ENCODE measurements at regions not wholly inside any gene's neighbourhood (a gene's known extent, or its start where the extent isn't known, plus 50 kb on each side); places are given as distances from the start of the nearest gene placed in this dataset.
A peak's percentile ranks its signal among the peaks of the same experiment; 100 is the strongest.

DNA sequence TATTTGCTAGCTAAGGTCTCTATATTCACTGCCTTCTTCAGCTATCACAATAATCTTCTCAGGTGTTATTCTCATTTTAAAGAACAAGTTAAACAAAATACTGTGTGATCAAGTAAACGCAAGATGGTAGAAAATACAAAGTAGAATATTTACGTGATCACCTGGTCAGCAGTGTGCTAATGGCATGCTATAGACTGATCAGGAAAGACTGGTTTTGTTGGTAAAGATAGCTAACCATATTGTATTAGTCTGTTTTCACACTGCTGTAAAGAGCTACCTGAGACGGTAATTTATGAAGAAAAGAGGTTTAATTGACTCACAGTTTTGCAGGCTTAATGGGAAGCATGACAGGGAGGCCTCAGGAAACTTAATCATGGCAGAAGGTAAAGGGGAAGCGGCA lies 50.4 kb downstream of the ZBTB38 start:
- Histone ChIP-seq H3K9ac (ENCODE audit: low read depth in 1 of 3, low read length in 3 of 3) (no peak overlapping the region), H3K9me3 (ENCODE audit: control insufficient read depth in 3 of 3, low read length in 3 of 3) (no peaks in the 10 kb centered on the region), H3K27ac (ENCODE audit: low read depth, low read length) (no peak overlapping the region), H3K36me3 (ENCODE audit: control insufficient read depth in 3 of 3, insufficient read depth in 3 of 3, low read length in 3 of 3) (peaks cover 12 to 21% (median 19%) of the 10 kb centered on the region in 3 donors), H3K4me3 (ENCODE audit: low read length in 3 of 3) (no peak overlapping the region), H3K27me3 (ENCODE audit: control insufficient read depth in 3 of 3, insufficient read depth in 3 of 3, low read length in 3 of 3) (no peaks in the 10 kb centered on the region), H3K4me1 (ENCODE audit: control insufficient read depth in 3 of 3, insufficient read depth in 3 of 3, low read length in 3 of 3) (peaks cover 19 to 25% (median 22%) of the 10 kb centered on the region in 3 donors)

GRCh38 chr3:141419946-141420345 lies 51.6 kb downstream of the ZBTB38 start:
- peak overlapping the region; percentile 6 for H3K27ac ChIP-seq (ENCODE audit: low read depth, low read length)
- H3K27me3 ChIP-seq (ENCODE audit: control insufficient read depth in 3 of 3, insufficient read depth in 3 of 3, low read length in 3 of 3), result no peaks in the 10 kb centered on the region
- no peak overlapping the region for H3K4me3 ChIP-seq (ENCODE audit: low read length in 3 of 3)
- H3K4me1 ChIP-seq (ENCODE audit: control insufficient read depth in 3 of 3, insufficient read depth in 3 of 3, low read length in 3 of 3), result peaks cover 13 to 18% (median 13%) of the 10 kb centered on the region in 3 donors
- H3K36me3 ChIP-seq (ENCODE audit: control insufficient read depth in 3 of 3, insufficient read depth in 3 of 3, low read length in 3 of 3), result peaks cover 6 to 13% (median 10%) of the 10 kb centered on the region in 3 donors
- H3K9me3 ChIP-seq (ENCODE audit: control insufficient read depth in 3 of 3, low read length in 3 of 3), result no peaks in the 10 kb centered on the region
- no peak overlapping the region for H3K9ac ChIP-seq (ENCODE audit: low read depth in 1 of 3, low read length in 3 of 3)

DNA sequence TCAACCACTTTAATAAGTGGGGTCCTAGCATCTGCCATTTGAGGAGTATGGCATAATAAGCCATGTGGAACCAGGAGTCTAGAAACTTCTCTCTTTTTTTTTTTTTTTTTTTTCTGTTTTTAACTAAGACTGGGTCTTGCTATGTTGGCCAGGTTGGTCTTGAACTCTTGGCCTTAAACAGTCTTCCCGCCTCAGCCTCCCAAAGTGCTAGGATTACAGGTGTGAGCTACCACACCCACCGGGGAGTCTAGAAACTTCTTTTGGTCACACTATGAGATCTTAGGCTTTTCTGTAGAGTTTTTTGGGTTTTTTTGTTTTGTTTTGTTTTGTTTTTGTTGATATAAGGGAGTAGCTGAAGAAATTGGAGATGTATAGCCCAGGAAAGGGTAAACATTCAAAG lies 52.9 kb downstream of the ZBTB38 start:
- Histone ChIP-seq H3K9ac (ENCODE audit: low read depth in 1 of 3, low read length in 3 of 3) (no peak overlapping the region), H3K9me3 (ENCODE audit: control insufficient read depth in 3 of 3, low read length in 3 of 3) (no peaks in the 10 kb centered on the region), H3K36me3 (ENCODE audit: control insufficient read depth in 3 of 3, insufficient read depth in 3 of 3, low read length in 3 of 3) (peaks cover 5 to 7% (median 5%) of the 10 kb centered on the region in 3 donors), H3K27me3 (ENCODE audit: control insufficient read depth in 3 of 3, insufficient read depth in 3 of 3, low read length in 3 of 3) (no peaks in the 10 kb centered on the region), H3K27ac (ENCODE audit: low read depth, low read length) (no peak overlapping the region), H3K4me3 (ENCODE audit: low read length in 3 of 3) (no peak overlapping the region), H3K4me1 (ENCODE audit: control insufficient read depth in 3 of 3, insufficient read depth in 3 of 3, low read length in 3 of 3) (peaks cover 20 to 25% (median 21%) of the 10 kb centered on the region in 3 donors)

GRCh38 chr3:141421639-141422319 lies 53.5 kb downstream of the ZBTB38 start:
- H3K27ac ChIP-seq (ENCODE audit: low read depth, low read length), result no peak overlapping the region
- no peaks in the 10 kb centered on the region for H3K9me3 ChIP-seq (ENCODE audit: control insufficient read depth in 3 of 3, low read length in 3 of 3)
- H3K36me3 ChIP-seq (ENCODE audit: control insufficient read depth in 3 of 3, insufficient read depth in 3 of 3, low read length in 3 of 3), result peaks cover 3 to 5% (median 5%) of the 10 kb centered on the region in 3 donors
- H3K9ac ChIP-seq (ENCODE audit: low read depth in 1 of 3, low read length in 3 of 3), result no peak overlapping the region
- H3K27me3 ChIP-seq (ENCODE audit: control insufficient read depth in 3 of 3, insufficient read depth in 3 of 3, low read length in 3 of 3), result no peaks in the 10 kb centered on the region
- peaks cover 25 to 26% (median 26%) of the 10 kb centered on the region in 3 donors for H3K4me1 ChIP-seq (ENCODE audit: control insufficient read depth in 3 of 3, insufficient read depth in 3 of 3, low read length in 3 of 3)
- H3K4me3 ChIP-seq (ENCODE audit: low read length in 3 of 3), result no peak overlapping the region

DNA sequence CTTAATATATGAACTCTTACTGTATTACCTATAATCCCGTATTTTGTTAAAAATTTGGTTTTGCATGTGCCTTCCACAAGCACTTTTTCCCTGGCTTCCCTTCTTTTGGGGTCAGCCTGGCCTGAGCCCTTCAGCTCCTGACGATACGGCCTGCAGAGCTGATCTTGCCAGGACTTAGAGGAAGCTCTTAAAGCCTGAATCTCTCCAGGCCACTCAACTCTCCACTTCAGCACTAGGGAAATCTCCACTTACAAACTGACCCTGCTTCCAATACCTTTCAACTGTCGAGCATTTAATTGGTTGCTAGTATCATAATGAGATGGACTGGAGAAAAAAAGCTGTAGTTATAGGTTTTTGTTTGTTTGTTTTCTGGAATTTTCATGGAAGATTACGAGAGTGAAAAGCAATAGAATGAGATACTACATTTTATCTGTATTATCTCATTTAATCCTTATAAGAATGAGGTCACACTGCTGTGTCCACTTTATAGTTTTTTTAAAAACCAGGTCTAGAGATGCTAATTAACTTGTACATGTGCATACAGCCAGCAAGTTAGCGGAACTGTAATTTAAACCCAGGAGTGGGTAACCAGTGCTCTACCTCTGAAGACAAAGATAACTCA lies 54.8 kb downstream of the ZBTB38 start:
- no peak overlapping the region for H3K9ac ChIP-seq (ENCODE audit: low read depth in 1 of 3, low read length in 3 of 3)
- peaks cover 33 to 39% (median 38%) of the 10 kb centered on the region in 3 donors for H3K4me1 ChIP-seq (ENCODE audit: control insufficient read depth in 3 of 3, insufficient read depth in 3 of 3, low read length in 3 of 3)
- peaks cover 0 to 5% (median 3%) of the 10 kb centered on the region in 3 donors for H3K36me3 ChIP-seq (ENCODE audit: control insufficient read depth in 3 of 3, insufficient read depth in 3 of 3, low read length in 3 of 3)
- no peaks in the 10 kb centered on the region for H3K9me3 ChIP-seq (ENCODE audit: control insufficient read depth in 3 of 3, low read length in 3 of 3)
- no peak overlapping the region for H3K4me3 ChIP-seq (ENCODE audit: low read length in 3 of 3)
- H3K27me3 ChIP-seq (ENCODE audit: control insufficient read depth in 3 of 3, insufficient read depth in 3 of 3, low read length in 3 of 3), result no peaks in the 10 kb centered on the region
- no peak overlapping the region for H3K27ac ChIP-seq (ENCODE audit: low read depth, low read length)

DNA sequence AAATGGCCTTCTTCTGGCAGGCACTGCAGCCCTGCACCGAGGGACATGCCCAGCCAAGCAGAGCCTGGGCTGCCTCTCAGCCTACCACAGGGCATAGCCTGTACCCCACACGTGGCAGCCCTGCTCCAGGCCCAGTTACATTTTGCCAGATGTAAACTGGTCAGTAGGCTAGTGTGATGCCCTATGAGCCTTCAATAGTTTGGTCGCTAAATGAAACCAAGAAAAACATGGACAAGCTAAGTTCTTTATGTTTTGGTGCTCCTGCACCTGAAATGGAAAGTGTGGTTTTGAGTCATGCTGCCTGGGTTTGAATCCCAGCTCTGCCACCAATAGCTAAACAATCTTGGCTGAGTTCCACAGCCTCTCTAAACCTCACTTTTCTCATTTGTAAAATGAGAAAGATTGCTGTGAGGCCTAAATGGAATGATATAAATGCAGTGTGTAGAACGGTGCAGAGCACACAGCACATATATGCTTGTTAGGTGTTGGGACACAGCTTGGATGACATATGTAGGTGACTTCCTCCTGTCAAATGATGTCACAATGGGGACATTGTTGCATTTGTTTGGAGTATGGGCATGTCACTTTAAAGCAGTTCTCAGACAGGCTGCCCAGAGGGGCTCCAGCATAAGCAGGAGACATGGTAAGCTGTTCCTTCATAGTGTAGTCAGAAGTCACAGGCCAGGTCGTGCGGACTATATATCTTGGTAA lies 57.4 kb downstream of the ZBTB38 start:
- Histone ChIP-seq H3K9ac (ENCODE audit: low read depth in 1 of 3, low read length in 3 of 3) (peak overlapping the region in 1 of 3 donors; percentile 17), H3K27ac (ENCODE audit: low read depth, low read length) (peak overlapping the region; percentile 86), H3K9me3 (ENCODE audit: control insufficient read depth in 3 of 3, low read length in 3 of 3) (no peaks in the 10 kb centered on the region), H3K27me3 (ENCODE audit: control insufficient read depth in 3 of 3, insufficient read depth in 3 of 3, low read length in 3 of 3) (no peaks in the 10 kb centered on the region), H3K4me3 (ENCODE audit: low read length in 3 of 3) (no peak overlapping the region), H3K4me1 (ENCODE audit: control insufficient read depth in 3 of 3, insufficient read depth in 3 of 3, low read length in 3 of 3) (peaks cover 49 to 54% (median 52%) of the 10 kb centered on the region in 3 donors), H3K36me3 (ENCODE audit: control insufficient read depth in 3 of 3, insufficient read depth in 3 of 3, low read length in 3 of 3) (peaks cover 0 to 5% (median 3%) of the 10 kb centered on the region in 3 donors)

- no peaks in the 10 kb centered on the region for H3K27me3 ChIP-seq (ENCODE audit: control insufficient read depth in 3 of 3, insufficient read depth in 3 of 3, low read length in 3 of 3)
- peaks cover 0 to 5% (median 3%) of the 10 kb centered on the region in 3 donors for H3K36me3 ChIP-seq (ENCODE audit: control insufficient read depth in 3 of 3, insufficient read depth in 3 of 3, low read length in 3 of 3)
- peaks cover 50 to 54% (median 52%) of the 10 kb centered on the region in 3 donors for H3K4me1 ChIP-seq (ENCODE audit: control insufficient read depth in 3 of 3, insufficient read depth in 3 of 3, low read length in 3 of 3)
- H3K9ac ChIP-seq (ENCODE audit: low read depth in 1 of 3, low read length in 3 of 3), result peak overlapping the region; percentile 17 to 49 (median 24)
- peak overlapping the region in 1 of 3 donors; percentile 11 for H3K4me3 ChIP-seq (ENCODE audit: low read length in 3 of 3)
- H3K27ac ChIP-seq (ENCODE audit: low read depth, low read length), result peak overlapping the region; percentile 86
- H3K9me3 ChIP-seq (ENCODE audit: control insufficient read depth in 3 of 3, low read length in 3 of 3), result no peaks in the 10 kb centered on the region
These were observed 58.2 kb downstream of the ZBTB38 start for GRCh38 chr3:141426404-141427034.

DNA sequence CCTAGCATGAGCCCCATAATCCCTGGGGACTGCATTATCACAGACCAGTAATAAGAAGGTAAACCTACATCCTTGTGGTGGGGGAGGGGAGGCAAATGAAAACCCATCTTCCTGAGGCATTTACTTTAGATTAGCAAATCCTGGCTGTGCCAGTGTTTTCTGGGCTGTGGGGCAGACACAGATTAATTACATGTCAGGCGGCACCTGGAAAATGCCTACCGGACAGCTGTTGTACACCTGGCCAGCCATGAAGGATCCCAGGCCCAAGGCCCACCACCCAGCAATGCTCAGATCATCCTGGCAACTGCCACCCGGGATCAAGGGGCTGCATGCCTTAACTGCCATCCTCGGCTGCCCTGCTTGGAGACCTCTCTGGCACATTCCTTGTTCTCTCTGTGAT lies 59.1 kb upstream of the RASA2 start:
- H3K27ac ChIP-seq (ENCODE audit: low read depth, low read length), result peak overlapping the region; percentile 86
- H3K9me3 ChIP-seq (ENCODE audit: control insufficient read depth in 3 of 3, low read length in 3 of 3), result no peaks in the 10 kb centered on the region
- H3K9ac ChIP-seq (ENCODE audit: low read depth in 1 of 3, low read length in 3 of 3), result peak overlapping the region in 1 of 3 donors; percentile 54
- peaks cover 48 to 54% (median 51%) of the 10 kb centered on the region in 3 donors for H3K4me1 ChIP-seq (ENCODE audit: control insufficient read depth in 3 of 3, insufficient read depth in 3 of 3, low read length in 3 of 3)
- no peaks in the 10 kb centered on the region for H3K27me3 ChIP-seq (ENCODE audit: control insufficient read depth in 3 of 3, insufficient read depth in 3 of 3, low read length in 3 of 3)
- peaks cover 0 to 3% (median 2%) of the 10 kb centered on the region in 3 donors for H3K36me3 ChIP-seq (ENCODE audit: control insufficient read depth in 3 of 3, insufficient read depth in 3 of 3, low read length in 3 of 3)
- H3K4me3 ChIP-seq (ENCODE audit: low read length in 3 of 3), result no peak overlapping the region

DNA sequence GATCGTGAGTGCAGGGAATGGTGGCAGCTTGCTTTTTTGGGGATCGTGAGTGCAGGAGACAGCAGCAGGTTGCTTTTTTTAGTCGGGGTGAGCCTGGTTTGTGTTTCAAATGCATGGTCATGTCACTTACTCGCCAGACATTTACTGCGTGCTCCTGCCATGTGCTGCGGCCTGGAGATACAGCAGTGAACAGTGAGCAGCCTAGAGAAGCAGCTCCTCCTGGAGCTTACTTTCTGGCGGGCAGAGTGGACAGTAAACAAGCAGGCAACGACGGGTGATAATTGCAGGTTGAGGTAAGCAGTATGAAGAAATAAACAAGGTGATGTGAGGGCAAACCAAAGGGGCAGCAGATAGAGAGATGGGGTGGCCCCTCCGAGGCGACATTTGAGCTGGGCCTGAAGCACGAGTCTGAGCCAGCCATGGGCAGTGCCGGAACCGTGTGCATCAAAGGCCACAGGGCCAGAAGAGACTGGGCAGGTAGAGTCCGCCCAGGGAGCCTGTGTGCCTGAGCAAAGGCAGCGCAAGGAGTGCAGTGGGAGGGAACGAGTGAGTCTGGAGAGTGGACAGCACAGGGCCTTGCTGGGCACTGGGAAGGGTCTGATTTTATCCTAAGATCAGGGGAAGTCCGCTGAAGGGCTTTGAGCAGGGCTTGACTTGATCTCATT lies 57.3 kb upstream of the RASA2 start:
- Histone ChIP-seq H3K36me3 (ENCODE audit: control insufficient read depth in 3 of 3, insufficient read depth in 3 of 3, low read length in 3 of 3) (peaks cover 0 to 3% (median 2%) of the 10 kb centered on the region in 3 donors), H3K9ac (ENCODE audit: low read depth in 1 of 3, low read length in 3 of 3) (peak overlapping the region; percentile 63 to 85 (median 66)), H3K27ac (ENCODE audit: low read depth, low read length) (peak overlapping the region; percentile 86), H3K4me3 (ENCODE audit: low read length in 3 of 3) (peak overlapping the region; percentile 35 to 67 (median 56)), H3K27me3 (ENCODE audit: control insufficient read depth in 3 of 3, insufficient read depth in 3 of 3, low read length in 3 of 3) (no peaks in the 10 kb centered on the region), H3K9me3 (ENCODE audit: control insufficient read depth in 3 of 3, low read length in 3 of 3) (no peaks in the 10 kb centered on the region), H3K4me1 (ENCODE audit: control insufficient read depth in 3 of 3, insufficient read depth in 3 of 3, low read length in 3 of 3) (peaks cover 48 to 56% (median 51%) of the 10 kb centered on the region in 3 donors)

All from skeletal muscle tissue (tissue), 3 donors.